GM19239 (cell line): ENCODE measurements at regions not wholly inside any gene's neighbourhood (a gene's known extent, or its start where the extent isn't known, plus 50 kb on each side); places are given as distances from the start of the nearest gene placed in this dataset.
"Not testable (repeated sequence)": the region's sequence is repeated elsewhere in the genome, so short reads cannot be mapped to it uniquely, and the experiment has no call there.

Experiments
- DNase-seq: peaks from one replicate; pipeline ENCODE4 v3.0.0; 2011; ENCODE audit warnings: low spot score; ENCODE audit not compliant: insufficient read length
- FAIRE-seq: peaks from 2 replicates; lab custom pipeline; 2011; peaks lifted over from hg19 to GRCh38; lab: Jason Lieb, UNC

GRCh38 chr9:106032978-106033377 is 338.6 kb downstream of the TMEM38B start:
- FAIRE-seq (no peak), DNase-seq (no peak)

- FAIRE-seq (no peak), DNase-seq (no peak)
Observed at GRCh38 chr9:106035806-106036205, 341.5 kb downstream of the TMEM38B start.

- DNase-seq (no peak), FAIRE-seq (no peak)
Observed at GRCh38 chr9:106038266-106039001, 344.1 kb downstream of the TMEM38B start.

GRCh38 chr9:106039151-106039935 is 345.0 kb downstream of the TMEM38B start:
- FAIRE-seq, result no peak
- no peak for DNase-seq

GRCh38 chr9:106041920-106042319 is 347.6 kb downstream of the TMEM38B start:
- not testable (repeated sequence) for DNase-seq, FAIRE-seq

GRCh38 chr9:106051545-106051944 is 357.2 kb downstream of the TMEM38B start:
- DNase-seq (no peak), FAIRE-seq (no peak)

GRCh38 chr9:106052166-106052565 is 357.8 kb downstream of the TMEM38B start:
- FAIRE-seq, result no peak
- no peak for DNase-seq

GRCh38 chr9:106052735-106053134 is 358.4 kb downstream of the TMEM38B start:
- no peak for FAIRE-seq

GRCh38 chr9:106056328-106056727 is 362.0 kb downstream of the TMEM38B start:
- FAIRE-seq (no peak), DNase-seq (no peak)

More at GRCh38 chr9:106052735-106053134, 358.4 kb downstream of the TMEM38B start:
- no peak for DNase-seq

- FAIRE-seq, result no peak
Observed at GRCh38 chr9:106058460-106058859, 364.1 kb downstream of the TMEM38B start.

GRCh38 chr9:106059886-106060285 is 365.5 kb downstream of the TMEM38B start:
- no peak for FAIRE-seq
- DNase-seq, result no peak

More at GRCh38 chr9:106058460-106058859, 364.1 kb downstream of the TMEM38B start:
- no peak for DNase-seq

GRCh38 chr9:106060885-106061284 is 366.5 kb downstream of the TMEM38B start:
- DNase-seq, result no peak
- FAIRE-seq, result no peak

- DNase-seq (no peak), FAIRE-seq (no peak)
Observed at GRCh38 chr9:106062250-106062649, 367.9 kb downstream of the TMEM38B start.

GRCh38 chr9:106065136-106065535 is 370.8 kb downstream of the TMEM38B start:
- DNase-seq (no peak), FAIRE-seq (no peak)

GRCh38 chr9:106065579-106066214 is 371.4 kb downstream of the TMEM38B start:
- DNase-seq, result no peak
- no peak for FAIRE-seq

GRCh38 chr9:106066940-106067524 is 372.7 kb downstream of the TMEM38B start:
- FAIRE-seq (peak; percentile 4), DNase-seq (no peak)

- FAIRE-seq (no peak), DNase-seq (no peak)
Observed at GRCh38 chr9:106069241-106069640, 374.9 kb downstream of the TMEM38B start.

GRCh38 chr9:106072421-106072820 is 378.1 kb downstream of the TMEM38B start:
- DNase-seq, result no peak
- no peak for FAIRE-seq

GRCh38 chr9:106074006-106074405 is 379.7 kb downstream of the TMEM38B start:
- DNase-seq, result no peak
- FAIRE-seq, result no peak

GRCh38 chr9:106075236-106075959 is 381.1 kb downstream of the TMEM38B start:
- FAIRE-seq, result no peak
- DNase-seq, result no peak
